Activated CD4-positive, alpha-beta T cell treated with anti-CD3 and anti-CD28 coated beads for 24 hours (primary cell): ENCODE measurements at regions not wholly inside any gene's neighbourhood (a gene's known extent, or its start where the extent isn't known, plus 50 kb on each side); places are given as distances from the start of the nearest gene placed in this dataset.

ENCODE experiments used
- DNase-seq, 2 donors: peaks; one replicate each; pipeline ENCODE4 v3.0.0-alpha.2; 2020; ENCODE audit warnings: low read depth in 2 of 2

- DNase-seq = no peak
Measured at GRCh38 chr5:54612711-54613110, 95.2 kb downstream of the SNX18 start.

- no peak for DNase-seq
Measured at GRCh38 chr5:54611290-54611951, 93.9 kb downstream of the SNX18 start.

- no peak for DNase-seq
Measured at GRCh38 chr5:54610197-54610944, 92.8 kb downstream of the SNX18 start.

GRCh38 chr5:54608423-54609085, 91.0 kb downstream of the SNX18 start:
- DNase-seq = no peak

- no peak for DNase-seq
Measured at GRCh38 chr5:54607006-54607405, 89.4 kb downstream of the SNX18 start.

GRCh38 chr5:54603372-54603771, 85.8 kb downstream of the SNX18 start:
- no peak for DNase-seq

GRCh38 chr5:54602475-54602874, 84.9 kb downstream of the SNX18 start:
- DNase-seq = no peak

GRCh38 chr5:54601411-54602230, 84.1 kb downstream of the SNX18 start:
- no peak for DNase-seq
